Cerebellar cortex (tissue), 1 donor: ENCODE measurements at regions not wholly inside any gene's neighbourhood (a gene's known extent, or its start where the extent isn't known, plus 50 kb on each side); places are given as distances from the start of the nearest gene placed in this dataset.

Experiments used
- DNase-seq: peaks from one replicate; pipeline ENCODE4 v3.0.0-alpha.2; 2015; ENCODE audit warnings: low spot score

GRCh38 chr5:121189342-121190305 lies 662.1 kb upstream of the FTMT start:
- DNase-seq, result peak; percentile 8

DNA sequence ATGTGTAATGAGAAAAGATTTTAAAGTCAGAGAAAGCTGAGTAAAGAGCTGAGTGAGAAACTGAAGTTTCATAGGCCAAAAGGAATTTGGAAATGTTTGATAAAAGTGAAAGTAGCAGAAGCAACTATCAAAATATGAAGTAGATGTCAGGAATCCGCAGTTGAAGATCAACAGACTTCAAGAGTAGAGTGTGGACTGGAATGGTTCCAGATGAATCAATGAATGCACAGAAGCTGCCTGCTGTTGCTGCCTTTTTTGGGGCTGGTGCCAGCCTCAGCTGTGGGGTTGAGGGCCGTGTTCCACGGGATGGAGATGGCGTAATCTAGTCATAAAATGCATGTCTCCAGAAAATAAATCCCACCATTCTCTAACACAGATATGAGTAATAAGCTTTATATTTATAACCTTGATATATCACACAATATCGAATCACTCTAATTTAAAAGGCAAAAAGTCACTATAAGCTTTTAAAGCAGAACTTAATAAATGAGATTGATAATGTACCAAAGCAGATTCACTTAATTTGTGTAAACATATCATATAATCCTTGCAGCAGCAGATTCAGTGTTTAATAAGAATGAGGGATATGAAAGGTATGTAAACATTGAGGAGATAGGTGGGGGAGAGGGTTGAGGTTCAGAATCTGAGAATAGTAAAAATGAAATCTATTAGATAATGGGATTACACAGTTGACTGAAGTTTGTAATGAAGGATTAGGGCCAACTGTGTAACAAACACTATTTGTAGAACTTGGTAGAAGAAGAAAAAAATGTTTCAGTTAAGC lies 652.3 kb upstream of the FTMT start:
- DNase-seq, result no peak

DNA sequence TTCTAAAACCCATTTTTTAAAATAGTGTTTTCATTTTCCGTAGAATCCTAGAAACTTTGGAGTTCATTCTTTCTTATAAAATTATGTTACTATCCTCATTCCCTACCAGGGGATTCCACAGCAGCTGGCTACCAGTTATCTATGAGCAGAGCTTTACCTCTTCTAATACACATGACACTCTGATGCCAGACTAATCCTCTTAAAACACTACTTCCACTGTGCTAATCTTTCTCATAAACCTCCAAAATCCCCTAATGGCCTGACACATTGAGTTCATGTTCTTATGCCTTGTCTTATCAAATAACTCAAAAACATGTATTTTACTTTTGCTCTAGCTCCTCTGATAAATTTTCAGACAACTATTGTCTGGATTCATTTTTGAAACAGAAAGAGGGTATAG lies 633.6 kb upstream of the FTMT start:
- no peak for DNase-seq

DNA sequence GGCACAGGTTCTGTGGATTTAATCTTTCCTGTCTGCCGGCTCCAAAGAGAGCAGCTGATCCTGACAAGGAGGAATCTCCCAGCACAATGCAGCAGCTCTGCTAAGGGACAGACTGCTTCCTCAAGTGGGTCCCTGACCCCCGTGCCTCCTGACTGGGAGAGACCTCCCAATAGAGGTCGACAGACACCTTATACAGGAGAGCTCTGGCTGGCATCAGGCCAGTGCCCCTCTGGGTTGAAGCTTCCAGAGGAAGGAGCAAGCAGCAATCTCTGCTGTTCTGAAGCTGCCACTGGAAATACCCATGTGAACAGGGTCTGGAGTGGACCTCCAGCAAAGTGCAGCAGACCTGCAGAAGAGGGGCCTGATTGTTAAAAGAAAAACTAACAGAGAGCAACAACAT lies 630.2 kb upstream of the FTMT start:
- no peak for DNase-seq

- no peak for DNase-seq
Measured at GRCh38 chr5:121226765-121227164, 624.9 kb upstream of the FTMT start.

DNA sequence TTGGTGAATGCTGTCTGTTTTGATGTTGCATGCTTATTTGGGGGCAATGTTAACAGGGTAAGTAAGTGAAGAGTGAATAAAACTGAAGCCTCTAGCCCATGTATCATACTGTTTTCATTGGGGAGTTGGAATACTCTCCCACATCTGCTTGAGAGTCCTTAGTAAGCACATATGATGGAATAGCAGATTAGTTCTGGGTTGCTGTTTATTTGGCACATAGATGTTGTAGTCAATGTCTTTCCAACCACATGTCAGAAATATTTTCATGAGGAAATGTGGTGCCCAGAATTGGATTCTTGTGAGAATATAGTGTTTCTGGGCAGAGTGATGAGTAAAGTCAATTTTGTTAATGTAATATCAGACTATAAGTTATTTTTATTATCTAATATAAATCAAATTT lies 611.7 kb upstream of the FTMT start:
- DNase-seq, result no peak

DNA sequence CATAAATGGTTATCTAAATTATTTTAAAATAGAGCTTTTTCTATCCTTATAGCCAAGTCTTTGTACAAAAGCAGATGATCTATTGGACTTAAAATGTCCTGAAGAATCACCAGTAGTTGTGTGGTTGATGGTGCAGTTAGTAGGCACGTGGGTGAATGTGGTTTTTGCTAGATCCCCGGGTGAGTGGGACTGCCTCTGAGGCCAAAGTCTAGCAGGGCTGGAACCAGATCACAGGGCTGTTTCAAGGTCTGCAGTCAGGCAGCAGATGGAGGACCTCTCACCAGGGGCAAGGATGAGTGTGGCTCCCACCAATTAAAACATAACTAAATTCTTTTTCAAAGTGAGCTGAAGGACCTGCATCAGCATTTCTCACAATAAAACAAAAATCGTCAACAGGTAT lies 604.7 kb upstream of the FTMT start:
- no peak for DNase-seq

DNA sequence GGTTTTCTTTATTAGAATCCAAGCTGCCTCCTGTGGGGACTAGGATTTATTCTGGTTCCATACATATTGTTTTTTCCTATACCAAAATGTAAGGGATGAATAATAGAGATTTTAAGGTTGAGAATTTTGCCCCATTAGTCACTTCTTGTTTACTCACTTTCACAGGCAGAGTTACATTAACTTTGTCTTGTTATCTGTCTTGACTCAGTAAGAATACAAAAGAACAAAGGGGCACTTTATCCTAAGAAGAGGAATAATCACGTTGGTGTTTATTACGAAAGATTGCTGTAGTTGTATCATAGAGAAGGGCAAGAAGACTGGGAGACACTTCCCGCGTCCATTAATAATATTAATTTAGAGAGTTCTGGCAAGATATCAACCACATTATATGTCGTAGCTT lies 599.7 kb upstream of the FTMT start:
- DNase-seq, result no peak

- no peak for DNase-seq
Measured at GRCh38 chr5:121257621-121258020, 594.1 kb upstream of the FTMT start.

DNA sequence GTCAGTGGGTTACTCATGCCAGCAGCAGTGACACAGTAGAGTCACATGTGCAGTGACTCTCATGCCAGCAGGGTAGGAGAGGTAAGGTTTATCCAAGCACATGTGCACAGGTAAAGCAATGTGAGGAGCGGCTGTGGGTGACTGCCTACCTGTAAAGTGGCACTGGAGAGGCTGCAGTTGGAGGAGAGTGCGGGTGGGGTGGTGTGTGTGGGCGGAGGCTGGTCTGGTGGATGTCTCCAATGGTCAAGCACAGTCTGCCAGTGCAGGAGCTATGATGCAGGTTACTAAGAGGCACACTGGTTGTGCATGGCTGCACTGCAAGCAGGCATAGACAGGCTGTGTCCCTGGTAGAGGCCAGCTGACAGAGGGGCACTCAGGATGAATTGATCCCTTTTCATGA lies 588.2 kb upstream of the FTMT start:
- no peak for DNase-seq

DNA sequence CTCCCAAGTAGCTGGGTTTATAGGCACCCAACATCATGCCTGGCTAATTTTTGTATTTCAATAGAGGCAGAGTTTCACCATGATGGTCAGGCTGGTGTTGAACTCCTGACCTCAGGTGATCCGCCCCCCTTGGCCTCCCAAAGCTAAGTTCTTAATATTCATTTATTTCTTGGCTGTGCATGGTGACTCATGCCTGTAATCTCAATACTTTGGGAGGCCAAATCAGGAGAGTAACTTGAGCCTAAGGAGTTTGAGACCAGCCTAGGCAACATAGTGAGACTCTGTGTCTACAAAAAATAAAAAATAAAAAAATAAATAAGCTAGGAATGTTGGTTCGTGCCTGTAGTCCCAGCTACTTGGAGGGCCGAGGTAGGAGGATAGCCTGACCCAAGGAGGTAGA lies 587.1 kb upstream of the FTMT start:
- DNase-seq, result no peak

- no peak for DNase-seq
Measured at GRCh38 chr5:121271546-121271945, 580.1 kb upstream of the FTMT start.

- no peak for DNase-seq
Measured at GRCh38 chr5:121273833-121274433, 577.7 kb upstream of the FTMT start.

GRCh38 chr5:121279801-121280200 lies 571.9 kb upstream of the FTMT start:
- no peak for DNase-seq

GRCh38 chr5:121285801-121286521 lies 565.7 kb upstream of the FTMT start:
- no peak for DNase-seq

DNA sequence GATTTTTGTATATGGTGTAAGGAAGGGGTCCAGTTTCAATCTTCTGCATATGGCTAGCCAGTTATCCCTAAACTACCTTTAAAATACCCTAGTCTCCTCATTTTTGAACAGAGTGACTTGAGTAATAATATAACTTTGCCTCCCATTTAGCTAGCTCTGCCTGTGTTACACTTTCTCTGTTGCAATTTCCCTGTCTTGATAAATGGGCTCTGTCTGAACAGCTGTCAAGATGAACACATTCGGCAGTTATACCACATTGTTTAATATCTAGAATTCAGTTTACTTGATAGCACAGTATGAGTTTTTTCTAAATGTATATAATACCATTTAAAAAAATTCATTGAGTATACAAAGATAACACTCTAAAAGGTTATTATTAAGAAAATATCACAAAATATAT lies 562.9 kb upstream of the FTMT start:
- DNase-seq, result no peak

GRCh38 chr5:121292664-121293063 lies 559.0 kb upstream of the FTMT start:
- DNase-seq, result no peak

DNA sequence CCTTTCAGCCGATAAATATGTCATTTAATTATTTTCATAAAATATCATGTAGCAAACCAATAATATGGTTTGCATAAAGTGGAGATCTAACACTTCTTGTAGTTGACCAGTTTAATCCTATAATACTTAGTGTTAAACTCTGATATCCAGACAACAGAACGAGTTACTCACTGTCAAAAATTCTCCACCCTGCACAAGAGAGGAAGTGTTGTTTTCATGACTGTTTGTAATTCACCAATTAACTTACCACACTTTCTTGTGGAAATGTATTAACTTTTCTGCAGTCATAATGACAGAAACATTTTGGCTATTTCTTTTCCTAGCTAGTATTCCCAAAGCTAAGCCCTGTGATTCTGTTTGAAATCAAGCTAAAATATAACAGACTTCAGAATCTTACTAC lies 555.3 kb upstream of the FTMT start:
- no peak for DNase-seq

DNA sequence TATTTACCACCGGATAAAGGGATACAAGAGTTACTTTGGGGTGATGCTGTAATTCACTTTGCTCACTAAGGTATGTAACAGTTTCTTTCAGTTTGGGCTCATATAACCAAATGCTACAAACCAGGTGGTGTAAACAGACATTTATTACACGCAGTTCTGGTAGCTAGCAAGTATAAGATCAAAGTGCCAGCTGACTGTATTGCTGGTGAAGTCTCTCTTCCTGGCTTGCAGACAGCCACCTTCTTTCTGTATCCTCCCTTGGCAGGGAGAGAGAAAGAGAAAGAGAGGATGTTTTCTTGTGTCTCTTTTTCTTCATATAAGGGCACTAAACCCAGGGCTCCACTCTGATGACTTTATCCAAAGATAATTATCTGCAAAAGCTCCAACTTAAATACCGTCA lies 552.5 kb upstream of the FTMT start:
- no peak for DNase-seq

DNA sequence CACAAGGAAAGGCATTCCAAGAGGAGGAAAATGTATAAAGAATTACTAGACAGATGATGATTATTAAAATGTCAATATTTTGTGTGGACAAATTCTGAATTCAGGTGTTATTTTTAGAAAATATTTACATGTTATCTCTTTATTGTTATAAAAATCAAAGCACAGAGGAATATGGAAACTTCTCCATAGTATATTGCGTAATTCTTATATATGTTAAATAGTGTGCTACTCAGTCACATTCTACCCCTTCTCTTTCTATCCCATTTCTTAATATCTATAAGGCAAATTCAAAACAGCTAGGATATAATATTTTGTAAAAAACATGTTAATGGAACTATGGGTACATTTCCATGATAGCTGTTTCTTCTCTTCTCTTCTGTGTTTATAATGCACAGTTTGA lies 546.8 kb upstream of the FTMT start:
- no peak for DNase-seq

- no peak for DNase-seq
Measured at GRCh38 chr5:121313886-121314285, 537.8 kb upstream of the FTMT start.

GRCh38 chr5:121315786-121316185 lies 535.9 kb upstream of the FTMT start:
- DNase-seq, result no peak
